Stimulated activated naive B cell treated with anti-CD40 and anti-IgM and Interleukin-4, amounts not matched to agents 10 μg/mL and 1 μg/mL and 100 μg/mL, for 72 hours (primary cell): ENCODE measurements at regions not wholly inside any gene's neighbourhood (a gene's known extent, or its start where the extent isn't known, plus 50 kb on each side); places are given as distances from the start of the nearest gene placed in this dataset.

Source experiments
- ATAC-seq, 2 donors: fragments of 150-1000 bp; cut with Tn5 transposase; replicated peaks; 2 replicates each; pipeline ENCODE4 v1.10.0; 2021; ENCODE audit warnings: moderate library complexity in 1 of 2
- DNase-seq: peaks from one replicate; pipeline ENCODE4 v3.0.0; 2021
- H3K27ac Mint-ChIP-seq: one replicate; pipeline ENCODE4 v1.8.0; 2022; ENCODE audit warnings: mild to moderate bottlenecking, mixed read lengths
- H3K27me3 Mint-ChIP-seq, 2 donors: one replicate each; pipeline ENCODE4 v1.8.0; 2022; ENCODE audit warnings: mixed read lengths in 2 of 2
- H3K36me3 Mint-ChIP-seq, 2 donors: one replicate each; pipeline ENCODE4 v1.8.0; 2022; ENCODE audit warnings: mixed read lengths in 2 of 2, mild to moderate bottlenecking in 1 of 2
- H3K4me1 Mint-ChIP-seq, 2 donors: one replicate each; pipeline ENCODE4 v1.8.0; 2022; ENCODE audit warnings: mixed read lengths in 2 of 2, mild to moderate bottlenecking in 1 of 2
- H3K4me3 Mint-ChIP-seq, 2 donors: one replicate each; pipeline ENCODE4 v1.8.0; 2022; ENCODE audit warnings: mild to moderate bottlenecking in 2 of 2, mixed read lengths in 2 of 2, moderate library complexity in 1 of 2
- H3K9me3 Mint-ChIP-seq, 2 donors: one replicate each; pipeline ENCODE4 v1.8.0; 2022; ENCODE audit warnings: mixed read lengths in 2 of 2, mild to moderate bottlenecking in 1 of 2

- Mint-ChIP-seq H3K36me3 (no peaks in the 10 kb centered on the region), H3K4me1 (no peaks in the 10 kb centered on the region), H3K27ac (no peak overlapping the region), H3K27me3 (peaks cover 20 to 21% of the 10 kb centered on the region in 2 donors), H3K9me3 (no peaks in the 10 kb centered on the region), H3K4me3 (no peak overlapping the region)
- no peak for ATAC-seq
- DNase-seq: no peak
Measured at GRCh38 chr11:20261526-20261925, 101.3 kb upstream of the DBX1 start.

GRCh38 chr11:20260307-20260706, 100.0 kb upstream of the DBX1 start:
- ATAC-seq (no peak), DNase-seq (no peak)
- H3K4me1 Mint-ChIP-seq: no peaks in the 10 kb centered on the region
- peaks cover 20 to 21% of the 10 kb centered on the region in 2 donors for H3K27me3 Mint-ChIP-seq
- H3K27ac Mint-ChIP-seq: no peak overlapping the region
- H3K36me3 Mint-ChIP-seq: no peaks in the 10 kb centered on the region
- H3K4me3 Mint-ChIP-seq: no peak overlapping the region
- H3K9me3 Mint-ChIP-seq: no peaks in the 10 kb centered on the region

DNA sequence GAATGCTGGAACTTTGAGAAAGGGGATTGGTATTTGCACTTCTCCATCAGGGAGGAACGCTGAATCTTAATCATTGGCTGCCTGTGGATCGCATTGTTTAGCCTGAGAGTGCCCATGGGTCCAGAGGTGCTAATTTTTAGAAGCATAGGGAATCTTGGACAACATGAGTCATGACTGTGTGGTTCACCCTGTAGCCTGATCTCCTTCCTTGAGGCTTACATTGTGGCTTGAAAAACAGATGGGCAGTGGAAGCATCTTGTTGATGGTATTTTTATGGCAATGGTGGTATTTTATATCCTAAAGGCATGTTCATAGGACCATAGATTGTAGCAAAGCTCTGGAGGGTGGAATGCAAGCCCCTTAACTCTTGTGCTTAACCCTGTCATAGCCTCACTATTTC, 99.2 kb upstream of the DBX1 start:
- Mint-ChIP-seq H3K36me3 (no peaks in the 10 kb centered on the region), H3K4me3 (no peak overlapping the region), H3K9me3 (no peaks in the 10 kb centered on the region), H3K4me1 (no peaks in the 10 kb centered on the region), H3K27me3 (peaks cover 20 to 21% of the 10 kb centered on the region in 2 donors), H3K27ac (no peak overlapping the region)
- ATAC-seq: no peak
- DNase-seq: no peak

GRCh38 chr11:20258376-20258895, 98.2 kb upstream of the DBX1 start:
- H3K36me3 Mint-ChIP-seq: no peaks in the 10 kb centered on the region
- H3K4me3 Mint-ChIP-seq: no peak overlapping the region
- H3K4me1 Mint-ChIP-seq: no peaks in the 10 kb centered on the region
- H3K9me3 Mint-ChIP-seq: no peaks in the 10 kb centered on the region
- H3K27me3 Mint-ChIP-seq: peaks cover 19 to 20% of the 10 kb centered on the region in 2 donors
- no peak overlapping the region for H3K27ac Mint-ChIP-seq
- ATAC-seq (no peak), DNase-seq (no peak)

GRCh38 chr11:20256925-20257324, 96.7 kb upstream of the DBX1 start:
- Mint-ChIP-seq H3K36me3 (no peaks in the 10 kb centered on the region), H3K27ac (no peak overlapping the region), H3K9me3 (no peaks in the 10 kb centered on the region), H3K4me3 (no peak overlapping the region), H3K27me3 (peaks cover 17 to 24% of the 10 kb centered on the region in 2 donors), H3K4me1 (no peaks in the 10 kb centered on the region)
- DNase-seq: no peak
- ATAC-seq: no peak

DNA sequence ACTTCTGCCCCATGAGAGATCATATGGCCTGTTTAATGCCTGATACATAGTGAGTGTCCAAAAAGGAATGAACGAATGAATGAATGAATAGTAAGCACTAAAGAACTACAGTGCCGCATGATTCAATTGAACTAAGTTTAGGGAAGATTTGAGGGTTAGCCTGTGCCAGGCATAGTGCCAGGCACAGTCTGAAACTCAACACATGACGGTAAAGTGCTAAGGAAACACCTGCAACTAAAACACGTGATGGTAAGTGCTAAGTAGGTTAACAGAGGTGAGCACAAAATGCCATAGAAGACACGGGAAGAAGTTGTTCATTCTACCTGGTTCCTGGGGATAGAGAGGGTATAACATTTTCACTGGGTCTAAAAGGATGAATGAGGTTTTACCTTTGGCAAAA, 93.5 kb upstream of the DBX1 start:
- Mint-ChIP-seq H3K27me3 (peaks cover 7 to 14% of the 10 kb centered on the region in 2 donors), H3K9me3 (no peaks in the 10 kb centered on the region), H3K4me1 (no peaks in the 10 kb centered on the region), H3K36me3 (no peaks in the 10 kb centered on the region), H3K4me3 (no peak overlapping the region), H3K27ac (no peak overlapping the region)
- ATAC-seq (no peak), DNase-seq (no peak)

- DNase-seq: no peak
- Mint-ChIP-seq H3K4me3 (no peak overlapping the region), H3K9me3 (no peaks in the 10 kb centered on the region), H3K4me1 (no peaks in the 10 kb centered on the region), H3K27me3 (peaks cover 14 to 24% of the 10 kb centered on the region in 2 donors), H3K27ac (no peak overlapping the region), H3K36me3 (no peaks in the 10 kb centered on the region)
- no peak for ATAC-seq
Measured at GRCh38 chr11:20251496-20251895, 91.2 kb upstream of the DBX1 start.

DNA sequence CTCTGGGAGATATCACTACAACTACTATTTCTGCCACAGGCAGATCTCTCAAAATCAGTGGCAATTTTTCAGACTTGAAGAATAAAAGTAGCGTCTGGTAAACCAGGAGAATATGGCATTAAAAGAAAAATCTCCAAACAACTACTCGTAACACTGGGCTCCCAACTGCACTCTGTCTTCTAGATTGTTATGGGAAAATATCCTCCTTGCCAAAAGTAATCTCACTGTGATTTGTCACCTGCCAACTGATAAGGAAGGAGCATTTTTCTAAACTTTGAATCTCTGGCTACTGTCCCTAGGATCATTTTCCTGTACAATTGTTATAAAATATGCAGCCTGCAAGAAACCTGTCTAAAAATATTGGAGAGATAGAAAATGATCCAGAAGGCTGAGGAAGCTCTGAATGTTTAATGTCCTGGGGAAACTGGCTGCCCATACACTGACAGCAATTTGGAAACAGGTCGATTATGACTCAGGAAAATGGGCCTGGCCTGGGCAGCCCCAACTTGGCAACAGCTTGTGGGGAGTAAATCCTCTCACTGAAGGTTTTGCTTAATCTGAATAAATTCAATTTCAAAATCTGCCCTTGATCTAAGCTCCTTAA, 90.5 kb upstream of the DBX1 start:
- Mint-ChIP-seq H3K27me3 (peaks cover 14 to 31% of the 10 kb centered on the region in 2 donors), H3K9me3 (no peaks in the 10 kb centered on the region), H3K27ac (no peak overlapping the region), H3K4me1 (no peaks in the 10 kb centered on the region), H3K4me3 (no peak overlapping the region), H3K36me3 (no peaks in the 10 kb centered on the region)
- DNase-seq (no peak), ATAC-seq (no peak)

DNA sequence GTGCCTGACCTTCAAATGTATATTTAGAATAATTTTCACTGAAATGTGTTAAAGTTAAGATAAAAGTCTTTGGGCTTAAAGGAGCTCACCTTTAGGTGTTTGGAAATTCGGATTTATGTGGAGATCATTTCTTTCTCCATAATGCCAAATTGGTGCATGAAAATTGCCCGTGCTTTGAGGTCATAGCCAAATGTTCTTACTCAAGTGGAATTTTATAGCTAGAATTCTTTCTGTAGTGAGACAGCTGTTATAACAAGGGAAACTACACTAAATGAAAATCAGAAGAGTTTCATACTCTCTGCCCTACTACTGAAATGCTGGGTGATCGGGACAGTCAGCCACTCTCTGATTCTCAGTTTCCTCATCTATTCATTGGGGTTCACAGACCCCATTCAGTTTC, 89.5 kb upstream of the DBX1 start:
- H3K36me3 Mint-ChIP-seq: no peaks in the 10 kb centered on the region
- H3K27me3 Mint-ChIP-seq: peaks cover 14 to 33% of the 10 kb centered on the region in 2 donors
- ATAC-seq (no peak), DNase-seq (no peak)
- H3K4me1 Mint-ChIP-seq: no peaks in the 10 kb centered on the region
- H3K9me3 Mint-ChIP-seq: no peaks in the 10 kb centered on the region
- H3K27ac Mint-ChIP-seq: no peak overlapping the region
- H3K4me3 Mint-ChIP-seq: no peak overlapping the region

- H3K9me3 Mint-ChIP-seq: no peaks in the 10 kb centered on the region
- ATAC-seq: no peak
- no peaks in the 10 kb centered on the region for H3K36me3 Mint-ChIP-seq
- H3K4me3 Mint-ChIP-seq: no peak overlapping the region
- no peaks in the 10 kb centered on the region for H3K4me1 Mint-ChIP-seq
- no peak for DNase-seq
- H3K27me3 Mint-ChIP-seq: peaks cover 14 to 37% of the 10 kb centered on the region in 2 donors
- H3K27ac Mint-ChIP-seq: no peak overlapping the region
Measured at GRCh38 chr11:20249378-20249777, 89.1 kb upstream of the DBX1 start.

GRCh38 chr11:20248871-20249270, 88.6 kb upstream of the DBX1 start:
- Mint-ChIP-seq H3K36me3 (no peaks in the 10 kb centered on the region), H3K27me3 (peaks cover 14 to 34% of the 10 kb centered on the region in 2 donors), H3K9me3 (no peaks in the 10 kb centered on the region), H3K27ac (no peak overlapping the region), H3K4me1 (no peaks in the 10 kb centered on the region), H3K4me3 (no peak overlapping the region)
- ATAC-seq (no peak), DNase-seq (no peak)

DNA sequence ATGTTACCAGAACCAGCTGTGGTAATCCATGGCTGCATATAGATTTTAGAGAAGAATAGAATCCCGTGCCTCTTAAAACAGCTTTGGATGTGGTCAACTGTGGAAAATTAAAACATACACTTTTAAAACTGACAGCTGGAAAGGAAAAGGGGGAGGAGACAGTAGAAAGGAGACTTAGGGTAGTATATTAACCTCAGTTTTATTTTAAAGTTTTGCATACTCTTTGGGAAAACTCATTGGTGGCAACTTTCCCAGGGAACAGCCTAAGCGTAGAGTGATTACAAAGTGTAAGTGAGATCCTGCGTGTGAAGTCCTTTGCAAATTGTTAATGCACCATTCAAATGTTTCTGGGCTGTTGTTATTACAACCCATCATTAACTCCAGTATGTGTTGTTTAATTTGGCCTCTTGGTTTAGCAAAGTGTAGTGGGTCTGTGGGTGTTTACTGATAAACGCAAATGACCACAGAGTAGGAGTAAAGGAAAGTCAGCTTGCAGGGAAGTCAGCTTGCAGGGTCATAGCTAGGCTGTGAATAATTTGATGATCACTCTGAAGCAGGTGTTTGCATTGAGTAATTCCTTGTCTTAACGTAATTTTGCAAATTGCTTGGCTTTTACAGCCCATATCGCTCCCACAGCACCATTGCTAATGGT, 88.0 kb upstream of the DBX1 start:
- peaks cover 14 to 32% of the 10 kb centered on the region in 2 donors for H3K27me3 Mint-ChIP-seq
- ATAC-seq (no peak), DNase-seq (no peak)
- no peak overlapping the region for H3K27ac Mint-ChIP-seq
- no peak overlapping the region for H3K4me3 Mint-ChIP-seq
- H3K9me3 Mint-ChIP-seq: no peaks in the 10 kb centered on the region
- H3K4me1 Mint-ChIP-seq: no peaks in the 10 kb centered on the region
- no peaks in the 10 kb centered on the region for H3K36me3 Mint-ChIP-seq

DNA sequence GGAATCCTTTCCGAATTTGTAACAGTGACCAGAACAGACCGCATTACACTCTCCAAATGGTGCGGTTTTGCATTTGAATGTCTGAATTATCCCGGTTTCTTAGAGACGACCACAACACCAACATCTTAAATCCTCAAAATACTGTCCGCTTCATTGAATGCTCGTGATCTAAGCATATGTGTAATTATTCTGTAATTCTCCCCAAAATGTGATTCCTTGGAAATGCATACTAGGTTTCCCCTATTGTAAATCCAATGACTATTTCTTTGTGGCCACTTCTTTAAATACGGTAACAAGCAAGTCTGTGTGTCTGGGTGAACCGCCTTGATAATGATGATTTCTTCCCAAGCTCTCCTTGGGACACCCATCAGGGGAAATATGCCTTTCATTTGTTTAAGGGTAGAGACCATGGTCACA, 87.3 kb upstream of the DBX1 start:
- Mint-ChIP-seq H3K4me3 (no peak overlapping the region), H3K27me3 (peaks cover 14 to 32% of the 10 kb centered on the region in 2 donors), H3K4me1 (no peaks in the 10 kb centered on the region), H3K9me3 (no peaks in the 10 kb centered on the region), H3K27ac (no peak overlapping the region), H3K36me3 (no peaks in the 10 kb centered on the region)
- ATAC-seq (no peak), DNase-seq (no peak)

- H3K36me3 Mint-ChIP-seq: no peaks in the 10 kb centered on the region
- ATAC-seq (no peak), DNase-seq (no peak)
- H3K4me3 Mint-ChIP-seq: no peak overlapping the region
- H3K9me3 Mint-ChIP-seq: peaks cover 3 to 8% of the 10 kb centered on the region in 2 donors
- H3K27me3 Mint-ChIP-seq: peaks cover 7 to 33% of the 10 kb centered on the region in 2 donors
- H3K4me1 Mint-ChIP-seq: no peaks in the 10 kb centered on the region
- H3K27ac Mint-ChIP-seq: no peak overlapping the region
Measured at GRCh38 chr11:20243974-20244373, 83.7 kb upstream of the DBX1 start.

DNA sequence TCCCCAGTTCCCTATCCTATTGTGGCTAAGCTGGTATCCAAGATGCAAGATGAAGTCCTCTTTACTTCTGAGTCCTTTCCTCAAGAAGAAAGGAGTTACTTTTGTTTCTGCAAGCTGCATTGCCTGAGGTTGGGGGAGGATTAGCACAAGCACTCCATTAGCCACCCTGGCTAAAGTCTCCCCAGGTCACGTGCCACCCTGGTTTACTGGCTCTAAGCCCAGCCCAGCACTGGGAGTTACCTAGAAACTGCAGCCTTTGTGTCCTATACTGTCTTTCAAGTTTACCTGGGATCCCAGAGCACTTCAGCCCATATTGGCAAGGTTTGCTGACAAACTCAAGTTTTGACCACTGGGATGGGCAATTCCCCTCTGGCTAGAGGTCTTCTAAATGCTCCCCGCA, 78.4 kb upstream of the DBX1 start:
- Mint-ChIP-seq H3K36me3 (no peaks in the 10 kb centered on the region), H3K4me3 (no peak overlapping the region), H3K9me3 (peaks cover 9 to 25% of the 10 kb centered on the region in 2 donors), H3K27me3 (peaks cover 3 to 9% of the 10 kb centered on the region in 2 donors), H3K4me1 (no peaks in the 10 kb centered on the region), H3K27ac (no peak overlapping the region)
- ATAC-seq (no peak), DNase-seq (no peak)
